ENCODE measurements at regions not wholly inside any gene's neighbourhood (a gene's known extent, or its start where the extent isn't known, plus 50 kb on each side); places are given as distances from the start of the nearest gene placed in this dataset.

- no peak for TF ChIP-seq CHD7 (IDR thresholded peaks at IDR 0.05; ENCODE audit: insufficient replicate concordance, low read length)
These were observed 86.3 kb upstream of the TSPAN2 start (continued) for GRCh38 chr1:115175596-115175995.

Measured in H1 (cell line).